SK-N-MC (cell line): ENCODE measurements at regions not wholly inside any gene's neighbourhood (a gene's known extent, or its start where the extent isn't known, plus 50 kb on each side); places are given as distances from the start of the nearest gene placed in this dataset.

Experiments used
- FOXP2 ChIP-seq: optimal IDR thresholded peaks from 2 replicates; pipeline ENCODE3; 2011; ENCODE audit warnings: mild to moderate bottlenecking, moderate library complexity; ENCODE audit not compliant: insufficient read depth; ENCODE audit errors: extremely low read length, control extremely low read depth
- POLR2AphosphoS5 ChIP-seq: IDR thresholded peaks from 2 replicates; pipeline ENCODE4 v1.6.1; 2012; ENCODE audit warnings: mild to moderate bottlenecking, low read depth, low read length, borderline replicate concordance

- TF ChIP-seq POLR2AphosphoS5 = no peak
- no peak for TF ChIP-seq FOXP2
Measured at GRCh38 chr11:92061456-92062062, 163.1 kb upstream of the FAT3 start.
